Mesenchymal stem cell (in vitro differentiated cells and primary cell): ENCODE measurements at regions not wholly inside any gene's neighbourhood (a gene's known extent, or its start where the extent isn't known, plus 50 kb on each side); places are given as distances from the start of the nearest gene placed in this dataset.

ENCODE experiments used
- DNase-seq: peaks from one replicate; pipeline ENCODE4 v3.0.0-alpha.2; 2013
- H2AFZ ChIP-seq: one replicate; pipeline ENCODE4 v1.6.1; 2013; ENCODE audit warnings: low read depth, mild to moderate bottlenecking, control low read depth, inconsistent platforms, low read length, moderate library complexity
- H2AK5ac ChIP-seq: 2 replicates; pipeline ENCODE4 v1.6.1; 2013; ENCODE audit warnings: low read length, moderate library complexity, mild to moderate bottlenecking, inconsistent platforms; ENCODE audit not compliant: severe bottlenecking
- H2BK120ac ChIP-seq: one replicate; pipeline ENCODE4 v1.6.1; 2013; ENCODE audit warnings: low read depth, mild to moderate bottlenecking, inconsistent platforms, low read length, moderate library complexity
- H2BK12ac ChIP-seq, 2 experiments: one replicate each; pipeline ENCODE4 v1.6.1; 2013; ENCODE audit warnings: inconsistent platforms in 2 of 2, low read length in 2 of 2, mild to moderate bottlenecking in 2 of 2, moderate library complexity in 2 of 2, control low read depth in 1 of 2
- H2BK15ac ChIP-seq: one replicate; pipeline ENCODE4 v1.6.1; 2013; ENCODE audit warnings: mild to moderate bottlenecking, low read depth, inconsistent platforms; ENCODE audit not compliant: poor library complexity, severe bottlenecking
- H2BK5ac ChIP-seq: 2 replicates; pipeline ENCODE4 v1.6.1; 2013; ENCODE audit warnings: low read depth, mild to moderate bottlenecking, low read length, control low read depth, inconsistent platforms; ENCODE audit not compliant: poor library complexity, severe bottlenecking
- H3K14ac ChIP-seq, 2 experiments: one replicate each; pipeline ENCODE4 v1.6.1; 2013; ENCODE audit warnings: inconsistent platforms in 2 of 2, low read length in 2 of 2, control low read depth in 1 of 2, mild to moderate bottlenecking in 1 of 2, moderate library complexity in 1 of 2
- H3K18ac ChIP-seq, 2 experiments: one replicate each; pipeline ENCODE4 v1.6.1; 2013; ENCODE audit warnings: inconsistent platforms in 2 of 2, low read length in 2 of 2, control low read depth in 1 of 2, low read depth in 1 of 2, mild to moderate bottlenecking in 1 of 2
- H3K23ac ChIP-seq, 2 experiments: one replicate each; pipeline ENCODE4 v1.6.1; 2013; ENCODE audit warnings: inconsistent platforms in 2 of 2, low read length in 2 of 2, mild to moderate bottlenecking in 2 of 2, moderate library complexity in 2 of 2, control low read depth in 1 of 2
- H3K27ac ChIP-seq: 2 replicates; pipeline ENCODE4 v1.5.1; 2013; ENCODE audit warnings: mild to moderate bottlenecking, moderate library complexity, low read length, control low read depth, inconsistent platforms; ENCODE audit not compliant: poor library complexity, severe bottlenecking
- H3K27me3 ChIP-seq, 2 experiments: 2 replicates each; pipeline versions ENCODE4 v1.6.1 to v1.7.0; 2013; ENCODE audit warnings: low read length in 2 of 2, mild to moderate bottlenecking in 2 of 2, moderate library complexity in 2 of 2, control low read depth in 1 of 2, inconsistent platforms in 1 of 2; ENCODE audit not compliant: control insufficient read depth in 1 of 2, insufficient read depth in 1 of 2
- H3K36me3 ChIP-seq, 2 experiments: 2 replicates each; pipeline versions ENCODE4 v1.6.1 to v1.7.0; 2013; ENCODE audit warnings: low read length in 2 of 2, control low read depth in 1 of 2, inconsistent platforms in 1 of 2, low read depth in 1 of 2, mild to moderate bottlenecking in 1 of 2; ENCODE audit not compliant: insufficient read depth in 2 of 2, control insufficient read depth in 1 of 2
- H3K4ac ChIP-seq, 2 experiments: one replicate each; pipeline ENCODE4 v1.6.1; 2013; ENCODE audit warnings: inconsistent platforms in 2 of 2, low read length in 2 of 2, mild to moderate bottlenecking in 2 of 2, moderate library complexity in 2 of 2, control low read depth in 1 of 2, low read depth in 1 of 2
- H3K4me1 ChIP-seq: 2 replicates; pipeline ENCODE4 v1.6.1; 2013; ENCODE audit warnings: low read depth, low read length, control low read depth; ENCODE audit not compliant: control insufficient read depth, insufficient read depth
- H3K4me2 ChIP-seq: 2 replicates; pipeline ENCODE4 v1.6.1; 2013; ENCODE audit warnings: low read length, mild to moderate bottlenecking, inconsistent platforms; ENCODE audit not compliant: poor library complexity, severe bottlenecking
- H3K4me3 ChIP-seq, 2 experiments: 2 replicates each; pipeline versions ENCODE4 v1.5.1 to v1.7.0; 2013; ENCODE audit warnings: low read length in 2 of 2, mild to moderate bottlenecking in 2 of 2, control low read depth in 1 of 2, low read depth in 1 of 2; ENCODE audit not compliant: insufficient read depth in 1 of 2
- H3K79me1 ChIP-seq: replicated peaks from 2 replicates; pipeline ENCODE4 v1.6.1; 2013; ENCODE audit warnings: mild to moderate bottlenecking, control low read depth, low read length, inconsistent platforms; ENCODE audit not compliant: poor library complexity, severe bottlenecking
- H3K9ac ChIP-seq: 2 replicates; pipeline ENCODE4 v1.7.0; 2013; ENCODE audit warnings: mild to moderate bottlenecking, low read length, moderate library complexity
- H3K9me3 ChIP-seq: 2 replicates; pipeline ENCODE4 v1.7.0; 2013; ENCODE audit warnings: mild to moderate bottlenecking, low read length; ENCODE audit not compliant: control insufficient read depth
- H4K8ac ChIP-seq: one replicate; pipeline ENCODE4 v1.6.1; 2013; ENCODE audit warnings: inconsistent platforms, mild to moderate bottlenecking, low read length, moderate library complexity
- H4K91ac ChIP-seq: one replicate; pipeline ENCODE4 v1.6.1; 2013; ENCODE audit warnings: mild to moderate bottlenecking, low read length, inconsistent platforms
- WGBS: methylation state at CpG from one replicate; pipeline ENCODE4 v1.1.7; 2013; ENCODE audit warnings: mixed read lengths; 5-methylcytosine and 5-hydroxymethylcytosine counted together

DNA sequence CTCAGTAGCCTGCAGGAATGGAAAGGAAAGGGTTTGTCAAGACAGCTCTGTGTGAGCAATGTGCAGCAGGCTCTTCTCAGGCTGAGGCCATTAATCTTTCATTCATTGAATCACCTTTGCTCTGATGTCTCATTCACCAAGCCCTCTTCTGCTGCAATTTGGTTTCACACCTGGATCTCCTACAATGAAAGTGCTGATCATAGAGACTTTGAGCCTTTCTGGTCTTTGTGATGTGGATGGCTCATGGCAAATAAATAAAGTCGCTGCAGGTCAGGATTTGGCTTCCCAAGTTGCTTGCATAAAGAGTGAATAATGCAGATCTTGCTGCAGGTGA is 95.8 kb upstream of the SPRED2 start:
- Histone ChIP-seq H3K79me1 (no peaks in the 10 kb centered on the region), H2AK5ac (no peak overlapping the region), H3K4me1 (peaks cover 1% of the 10 kb centered on the region), H3K18ac (no peak overlapping the region), H3K9me3 (no peaks in the 10 kb centered on the region), H2BK15ac (no peak overlapping the region), H2AFZ (no peak overlapping the region), H4K91ac (no peak overlapping the region), H3K4me3 (no peak overlapping the region), H3K23ac (no peak overlapping the region), H3K4me2 (peak overlapping the region; percentile 11), H2BK120ac (no peak overlapping the region), H3K14ac (no peak overlapping the region), H2BK12ac (no peak overlapping the region), H3K27ac (no peak overlapping the region), H3K4ac (no peak overlapping the region), H2BK5ac (no peak overlapping the region), H3K36me3 (no peaks in the 10 kb centered on the region), H3K27me3 (no peaks in the 10 kb centered on the region), H3K9ac (no peak overlapping the region), H4K8ac (no peak overlapping the region)
- no peak for DNase-seq
- 97% methylated on average over 1 of the region's 1 CpG for WGBS

DNA sequence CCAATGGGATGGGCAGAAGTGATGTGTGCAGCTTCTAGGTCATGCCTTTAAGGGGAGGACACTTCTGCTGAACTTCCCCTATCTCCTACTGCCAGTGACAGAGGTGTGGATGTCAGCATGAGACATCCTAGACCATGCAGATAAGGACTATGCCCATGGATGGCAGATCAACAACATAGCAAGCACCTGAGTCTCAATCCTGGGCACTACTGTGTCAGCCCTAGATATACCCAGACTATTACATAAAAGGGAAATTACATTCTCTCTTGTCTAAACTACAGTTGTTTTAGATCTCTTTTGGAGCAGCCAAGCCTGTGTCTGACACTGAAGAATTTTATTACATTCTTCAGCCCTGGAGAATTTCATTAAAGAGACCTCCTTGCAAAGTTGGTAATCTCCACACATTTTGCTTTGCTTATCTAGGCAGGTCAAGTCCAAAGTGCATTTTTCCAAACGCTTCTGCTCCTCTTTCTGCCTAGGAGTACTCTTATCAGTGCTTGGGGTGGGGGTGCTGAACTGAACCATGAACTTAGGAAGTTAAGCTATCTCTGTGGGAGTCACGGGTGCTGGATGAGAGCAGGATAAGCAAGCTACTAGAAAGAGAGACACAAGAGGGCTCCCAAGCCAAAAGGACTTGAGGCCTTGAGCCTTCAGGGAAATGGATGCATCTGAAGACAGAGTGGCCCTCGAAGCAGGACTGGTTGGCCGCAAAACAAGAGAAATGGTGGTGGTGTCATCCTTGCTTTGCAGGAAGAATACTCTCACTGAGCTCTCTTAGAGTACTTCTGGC is 95.2 kb upstream of the SPRED2 start:
- no peak overlapping the region for H2AFZ ChIP-seq
- H3K9ac ChIP-seq, result no peak overlapping the region
- no peak for DNase-seq
- H3K79me1 ChIP-seq, result no peaks in the 10 kb centered on the region
- H3K27me3 ChIP-seq, result no peaks in the 10 kb centered on the region
- H2AK5ac ChIP-seq, result no peak overlapping the region
- no peak overlapping the region for H3K4me2 ChIP-seq
- no peak overlapping the region for H3K27ac ChIP-seq
- H2BK15ac ChIP-seq, result no peak overlapping the region
- H2BK120ac ChIP-seq, result no peak overlapping the region
- no peak overlapping the region for H2BK12ac ChIP-seq
- H3K4ac ChIP-seq, result peak overlapping the region in 1 of 2 experiments; percentile 2
- no peak overlapping the region for H4K8ac ChIP-seq
- no peak overlapping the region for H3K18ac ChIP-seq
- H3K4me1 ChIP-seq, result peaks cover 1% of the 10 kb centered on the region
- no peak overlapping the region for H3K23ac ChIP-seq
- H3K9me3 ChIP-seq, result no peaks in the 10 kb centered on the region
- no peak overlapping the region for H4K91ac ChIP-seq
- no peak overlapping the region for H3K4me3 ChIP-seq
- no peaks in the 10 kb centered on the region for H3K36me3 ChIP-seq
- 66% methylated on average over 4 of the region's 4 CpGs for WGBS
- no peak overlapping the region for H2BK5ac ChIP-seq
- H3K14ac ChIP-seq, result no peak overlapping the region

DNA sequence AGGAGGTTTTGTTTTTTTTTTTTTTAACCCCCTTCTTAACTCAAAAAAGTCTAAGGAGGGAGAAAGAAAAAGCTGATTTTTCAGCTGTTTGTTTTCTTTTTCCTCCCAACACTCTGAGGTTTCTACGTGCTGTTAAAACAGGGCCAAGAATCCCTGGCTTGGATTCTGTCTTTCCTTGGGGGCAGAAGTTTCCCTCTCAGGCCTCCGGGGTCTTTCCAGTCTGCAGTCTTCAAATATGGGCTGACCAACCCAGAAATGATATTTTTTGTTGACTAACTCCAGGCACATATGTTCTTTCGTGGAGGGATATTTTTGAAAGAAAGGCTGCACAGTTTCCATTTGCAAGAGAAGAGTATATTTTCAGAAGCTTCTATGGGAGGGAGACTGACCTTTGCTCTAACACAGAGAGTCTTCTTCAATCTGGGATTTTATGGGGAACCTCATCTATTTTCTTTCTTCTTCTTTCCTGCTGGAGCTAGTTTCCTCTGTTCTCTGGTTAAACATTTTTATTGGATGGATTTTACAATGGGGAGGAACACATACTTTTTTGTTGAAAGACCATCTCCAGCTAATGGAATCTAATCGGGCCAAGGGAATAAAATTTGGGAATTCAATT is 93.3 kb upstream of the SPRED2 start:
- no peak overlapping the region for H4K91ac ChIP-seq
- no peak overlapping the region for H2AK5ac ChIP-seq
- no peak overlapping the region for H2BK120ac ChIP-seq
- peaks cover 1% of the 10 kb centered on the region for H3K4me1 ChIP-seq
- WGBS, result 98% methylated on average over 4 of the region's 4 CpGs
- DNase-seq, result no peak
- H2BK12ac ChIP-seq, result no peak overlapping the region
- H3K9me3 ChIP-seq, result no peaks in the 10 kb centered on the region
- H3K27ac ChIP-seq, result no peak overlapping the region
- H3K4me3 ChIP-seq, result no peak overlapping the region
- no peaks in the 10 kb centered on the region for H3K79me1 ChIP-seq
- H2AFZ ChIP-seq, result no peak overlapping the region
- H3K23ac ChIP-seq, result no peak overlapping the region
- H2BK5ac ChIP-seq, result no peak overlapping the region
- no peak overlapping the region for H3K4ac ChIP-seq
- H3K14ac ChIP-seq, result no peak overlapping the region
- H2BK15ac ChIP-seq, result no peak overlapping the region
- H3K27me3 ChIP-seq, result no peaks in the 10 kb centered on the region
- no peak overlapping the region for H3K18ac ChIP-seq
- H3K36me3 ChIP-seq, result no peaks in the 10 kb centered on the region
- H3K9ac ChIP-seq, result no peak overlapping the region
- no peak overlapping the region for H4K8ac ChIP-seq
- H3K4me2 ChIP-seq, result no peak overlapping the region

DNA sequence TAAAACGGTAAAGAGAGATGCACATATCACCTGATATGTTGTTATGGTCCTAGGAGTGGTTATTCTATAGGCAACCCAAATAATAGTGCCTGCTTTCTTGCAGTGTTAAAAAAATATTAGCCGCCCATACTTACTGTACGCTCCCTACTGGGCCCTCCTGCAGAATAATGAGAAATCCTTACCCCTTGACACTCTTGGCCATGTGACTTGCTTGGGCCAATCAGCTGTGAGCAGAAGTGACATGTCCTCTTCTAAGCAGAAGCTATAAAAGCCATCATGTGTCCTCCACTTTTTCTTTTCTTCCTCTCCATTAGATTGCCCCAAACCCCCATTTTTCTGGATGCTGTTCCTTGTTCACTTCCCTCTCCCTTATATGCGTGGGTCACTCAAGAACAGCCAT is 90.5 kb upstream of the SPRED2 start:
- H2BK15ac ChIP-seq, result no peak overlapping the region
- WGBS, result 94% methylated on average over 4 of the region's 4 CpGs
- no peak overlapping the region for H4K91ac ChIP-seq
- no peak overlapping the region for H3K4me2 ChIP-seq
- H3K4me1 ChIP-seq, result no peaks in the 10 kb centered on the region
- no peak overlapping the region for H3K9ac ChIP-seq
- H3K23ac ChIP-seq, result no peak overlapping the region
- H3K9me3 ChIP-seq, result no peaks in the 10 kb centered on the region
- H2AK5ac ChIP-seq, result no peak overlapping the region
- no peak overlapping the region for H2BK5ac ChIP-seq
- no peak overlapping the region for H3K27ac ChIP-seq
- H3K14ac ChIP-seq, result no peak overlapping the region
- H2BK12ac ChIP-seq, result no peak overlapping the region
- H2AFZ ChIP-seq, result no peak overlapping the region
- DNase-seq, result no peak
- no peak overlapping the region for H4K8ac ChIP-seq
- no peak overlapping the region for H3K18ac ChIP-seq
- no peaks in the 10 kb centered on the region for H3K79me1 ChIP-seq
- H3K27me3 ChIP-seq, result no peaks in the 10 kb centered on the region
- no peak overlapping the region for H3K4ac ChIP-seq
- H2BK120ac ChIP-seq, result no peak overlapping the region
- no peaks in the 10 kb centered on the region for H3K36me3 ChIP-seq
- no peak overlapping the region for H3K4me3 ChIP-seq
